Stimulated activated CD4-positive, alpha-beta T cell treated with anti-CD3 and anti-CD28 coated beads, Interleukin-15, amount 100 ng/mL, for 48 hours (primary cell): ENCODE measurements at regions not wholly inside any gene's neighbourhood (a gene's known extent, or its start where the extent isn't known, plus 50 kb on each side); places are given as distances from the start of the nearest gene placed in this dataset.

Source experiments
- DNase-seq, 2 donors: peaks; one replicate each; pipeline ENCODE4 v3.0.0-alpha.2; 2020; ENCODE audit warnings: low read depth in 2 of 2

- no peak for DNase-seq
Observed at GRCh38 chr10:69684020-69684980, 54.3 kb downstream of the FAM241B start.

- no peak for DNase-seq
Observed at GRCh38 chr10:69684981-69685353, 54.9 kb downstream of the FAM241B start.

GRCh38 chr10:69685426-69685801 is 55.4 kb downstream of the FAM241B start:
- DNase-seq = no peak

DNA sequence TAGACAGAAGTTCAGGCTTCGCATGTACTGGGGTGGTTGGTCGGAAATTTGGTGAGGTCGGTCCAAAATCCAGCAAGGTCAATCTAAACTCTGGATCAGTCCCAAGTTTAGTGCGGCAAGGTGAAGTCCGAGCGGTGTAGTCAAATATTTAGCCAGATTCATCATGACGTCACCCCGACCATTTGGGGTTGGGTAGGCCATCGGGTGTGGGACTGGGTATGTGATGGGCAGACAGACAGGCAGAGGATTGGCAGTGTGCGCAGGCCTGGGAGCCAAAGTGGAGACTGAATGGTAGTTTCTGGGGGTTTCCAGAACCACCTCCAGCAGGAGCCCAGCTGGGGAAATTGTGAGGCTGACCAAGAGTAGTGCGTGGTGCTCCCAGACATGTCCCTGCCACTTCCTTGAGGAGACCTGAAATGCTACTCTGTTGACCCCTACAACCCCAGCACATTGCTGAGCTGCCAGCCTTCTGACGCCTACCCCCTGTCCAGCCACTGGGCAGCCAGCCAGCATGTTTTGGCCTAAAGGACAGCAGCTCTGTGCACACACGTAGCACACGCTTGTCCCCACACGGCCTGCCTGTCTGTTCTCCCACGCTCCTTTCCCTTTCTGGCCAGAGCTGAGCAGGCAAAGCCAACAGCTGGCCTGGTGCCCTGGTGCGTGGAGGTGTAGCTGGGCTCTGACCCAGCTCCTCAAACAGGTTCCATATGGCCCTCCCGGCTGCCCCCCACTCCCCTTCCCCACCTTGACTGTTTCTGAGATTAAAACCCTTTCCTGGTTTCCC is 55.9 kb downstream of the FAM241B start:
- DNase-seq = no peak

DNA sequence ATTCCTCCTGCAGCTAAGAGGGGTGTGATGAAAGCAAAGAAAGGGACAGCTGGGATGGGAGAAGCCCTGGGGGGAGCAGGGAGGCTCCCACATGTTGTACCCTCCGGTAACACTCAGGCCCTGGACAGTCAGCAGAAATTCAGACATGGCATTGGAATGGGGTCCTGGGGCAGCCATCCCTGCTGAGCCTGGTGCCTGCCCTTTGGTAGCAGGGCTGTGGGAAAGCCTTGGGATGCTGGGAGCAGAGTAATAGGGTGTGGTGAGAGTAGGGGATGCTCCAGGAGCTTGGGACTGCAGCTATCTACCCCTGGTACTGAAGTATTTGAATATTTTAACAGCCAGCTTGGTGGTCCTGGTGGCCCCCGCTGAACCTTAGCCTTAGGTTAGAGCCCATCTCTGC is 56.8 kb downstream of the FAM241B start:
- no peak for DNase-seq

- no peak for DNase-seq
Observed at GRCh38 chr10:69687426-69687825, 57.4 kb downstream of the FAM241B start.

DNA sequence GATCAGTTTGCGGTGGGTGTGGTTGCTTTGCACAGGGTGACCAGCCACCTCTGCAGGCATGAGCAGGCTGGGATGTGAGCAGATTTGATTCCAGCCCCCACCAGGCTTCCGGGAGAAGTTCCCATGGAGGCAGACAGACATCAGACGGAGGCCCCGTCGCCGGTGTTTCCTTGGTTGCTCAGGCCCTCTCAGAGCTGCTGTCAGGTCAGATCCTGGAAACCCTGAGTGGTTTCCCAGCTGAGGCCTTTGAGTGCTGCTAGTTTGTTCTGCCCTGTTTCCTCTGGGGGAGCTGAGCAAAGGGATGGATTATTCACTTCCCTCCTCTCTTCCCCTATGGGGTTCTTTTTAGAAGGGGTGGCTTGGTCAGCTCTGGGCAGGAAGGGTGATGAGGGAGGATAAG is 62.2 kb downstream of the FAM241B start:
- no peak for DNase-seq

GRCh38 chr10:69692891-69693290 is 62.8 kb downstream of the FAM241B start:
- DNase-seq = no peak

GRCh38 chr10:69693886-69694285 is 63.8 kb downstream of the FAM241B start:
- DNase-seq = no peak

GRCh38 chr10:69696073-69696731 is 66.2 kb downstream of the FAM241B start:
- DNase-seq = no peak

DNA sequence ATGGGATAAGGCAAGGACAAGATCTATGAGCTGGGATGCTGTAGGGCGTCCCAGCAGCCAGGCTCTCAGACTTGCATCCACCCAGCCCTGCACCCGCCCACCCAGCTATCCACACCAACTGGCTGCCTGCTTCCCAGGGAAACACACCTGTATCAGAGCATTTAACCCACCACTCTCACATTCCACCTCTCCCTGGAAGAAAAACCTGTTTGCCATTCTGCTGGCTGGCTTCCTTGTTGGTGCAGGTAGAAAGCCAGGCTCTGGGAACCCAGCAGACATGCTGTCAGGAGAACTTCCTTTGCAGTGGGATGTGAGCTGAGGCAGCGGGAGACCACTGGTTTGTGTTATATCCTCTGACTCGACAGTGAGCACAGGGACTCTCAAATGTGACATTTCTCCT is 67.0 kb downstream of the FAM241B start:
- DNase-seq = no peak

GRCh38 chr10:69703256-69703655 is 73.2 kb downstream of the FAM241B start:
- DNase-seq = no peak

DNA sequence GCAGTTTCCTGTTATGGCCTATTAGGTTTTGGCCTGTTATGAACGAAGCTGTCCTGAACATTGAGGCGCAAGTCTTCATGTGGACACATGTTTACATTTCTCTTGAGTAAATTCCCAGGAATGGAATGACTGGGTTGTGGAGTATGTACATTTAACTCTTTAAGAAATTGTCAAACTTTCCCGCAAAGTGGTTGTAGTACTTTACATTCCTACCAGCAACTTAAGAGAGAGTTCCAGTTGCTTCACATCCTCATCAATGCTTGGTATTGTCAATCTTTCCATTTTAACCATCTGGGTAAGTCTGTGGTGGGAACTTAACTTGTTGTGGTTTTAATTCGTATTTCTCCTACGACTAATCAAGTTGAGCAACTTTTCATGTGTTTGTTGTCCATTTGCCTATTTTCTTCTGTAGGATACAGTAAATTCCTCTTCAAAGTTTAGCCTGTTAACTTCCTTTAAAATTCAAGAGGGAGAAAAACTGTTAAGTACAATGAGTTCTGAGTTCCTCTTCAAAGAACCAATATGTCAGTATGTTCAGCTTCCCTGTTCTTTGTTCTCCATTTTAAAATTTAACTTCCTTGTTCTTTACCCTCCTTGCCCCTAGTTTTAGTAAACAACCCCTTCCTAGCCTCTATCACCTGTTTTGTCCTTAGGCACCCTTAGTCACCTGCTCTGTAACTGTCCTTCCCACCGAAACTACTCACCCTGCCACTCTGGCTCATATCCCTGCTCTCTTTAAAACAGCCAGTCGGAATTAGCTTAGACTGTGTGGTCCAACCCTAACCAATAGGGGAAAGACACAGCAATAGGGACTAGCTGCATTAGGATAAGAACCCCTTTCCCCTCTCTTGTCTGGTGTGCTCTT is 74.0 kb downstream of the FAM241B start:
- no peak for DNase-seq

GRCh38 chr10:69709366-69709941 is 79.4 kb downstream of the FAM241B start:
- DNase-seq = no peak

GRCh38 chr10:69710008-69710888 is 80.2 kb downstream of the FAM241B start:
- no peak for DNase-seq

DNA sequence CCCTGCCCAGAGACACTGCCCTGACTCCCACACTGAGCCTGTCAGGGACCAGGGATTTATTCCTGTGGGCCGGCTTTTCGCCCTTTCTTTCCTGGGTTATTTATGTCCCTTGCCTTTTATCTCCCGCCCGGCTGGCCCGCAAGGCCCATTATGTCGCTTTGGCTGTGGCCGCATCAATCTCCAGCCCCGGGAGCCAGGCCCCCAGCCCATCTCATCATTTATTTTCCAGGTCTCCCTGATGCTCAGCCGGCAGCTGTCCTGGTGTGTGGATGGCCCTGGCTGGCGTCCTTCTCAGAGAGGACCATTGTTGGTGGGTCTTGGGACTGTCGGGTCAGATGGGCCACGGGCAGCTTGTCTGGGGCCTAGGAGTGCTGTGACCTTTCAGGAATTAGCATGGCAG is 82.3 kb downstream of the FAM241B start:
- no peak for DNase-seq

- DNase-seq = no peak
Observed at GRCh38 chr10:69714572-69714971, 84.5 kb downstream of the FAM241B start.

GRCh38 chr10:69715156-69715898 is 85.3 kb downstream of the FAM241B start:
- DNase-seq = no peak

DNA sequence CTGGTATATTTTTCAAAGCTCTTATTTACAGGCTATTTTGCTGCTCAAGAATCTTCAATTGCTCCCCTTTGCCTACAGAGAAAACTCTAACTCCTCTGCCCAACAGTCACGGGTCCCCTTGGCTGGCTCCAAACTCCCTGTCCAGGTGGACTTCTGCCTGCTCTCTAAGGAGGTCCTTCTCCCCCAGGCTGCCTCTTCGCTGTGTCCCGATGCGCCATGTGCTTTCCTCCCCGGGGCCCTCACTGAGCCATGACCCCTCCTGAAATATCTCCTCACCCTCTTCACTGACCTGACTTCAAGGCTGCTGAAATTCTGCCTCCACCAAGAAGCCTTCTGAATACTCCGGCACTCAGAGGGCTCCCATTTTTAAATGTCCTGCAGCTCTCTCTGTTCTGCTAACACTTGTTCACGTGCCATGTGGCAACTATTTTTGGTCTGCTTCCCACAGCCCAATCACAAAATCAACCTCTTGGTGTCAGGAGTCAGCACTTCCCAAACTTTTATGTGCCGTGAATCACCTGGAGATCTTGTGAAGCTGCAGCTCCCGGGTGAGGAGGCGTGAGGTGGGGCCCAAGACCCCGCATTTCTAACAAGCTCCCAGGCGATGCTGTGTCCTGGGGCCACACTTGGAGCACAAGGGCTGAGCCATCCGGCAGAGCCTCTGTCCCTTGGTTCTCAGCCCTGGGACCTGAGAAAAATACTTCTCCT is 85.7 kb upstream of the COL13A1 start:
- DNase-seq = no peak
